ENCODE measurements at regions not wholly inside any gene's neighbourhood (a gene's known extent, or its start where the extent isn't known, plus 50 kb on each side); places are given as distances from the start of the nearest gene placed in this dataset.

- no peaks in the 10 kb centered on the region for H3K36me3 ChIP-seq (ENCODE audit: control insufficient read depth, insufficient read depth, low read length)
- intact Hi-C loops (cut with micrococcal nuclease) (no loop called here), in situ Hi-C loops (cut with MboI) (no loop called here)
Observed at GRCh38 chr9:100884518-100884917, 144.0 kb upstream of the PLPPR1 start.

GRCh38 chr9:100890321-100890720 lies 138.2 kb upstream of the PLPPR1 start:
- Histone ChIP-seq H3K4me2 (ENCODE audit: insufficient read depth, low read length) (no peak overlapping the region), H3K9me1 (ENCODE audit: control insufficient read depth, insufficient read depth, low read length) (no peaks in the 10 kb centered on the region), H3K79me2 (ENCODE audit: control insufficient read depth, insufficient read depth, low read length) (no peaks in the 10 kb centered on the region), H3K27me3 (ENCODE audit: control insufficient read depth in 2 of 2, insufficient read depth in 2 of 2, low read length in 2 of 2) (no peaks in the 10 kb centered on the region), H3K9ac (ENCODE audit: insufficient read depth in 1 of 2, low read depth in 2 of 2, low read length in 2 of 2) (no peak overlapping the region), H3K4me1 (replicated peaks in 1 of 2; ENCODE audit: control insufficient read depth in 2 of 2, insufficient read depth in 2 of 2, low read length in 2 of 2) (no peaks in the 10 kb centered on the region), H3K27ac (ENCODE audit: extremely low read depth, low read depth, low read length) (no peak overlapping the region), H3K36me3 (ENCODE audit: control insufficient read depth, insufficient read depth, low read length) (no peaks in the 10 kb centered on the region), H2AFZ (ENCODE audit: low read depth, low read length) (no peak overlapping the region), H4K20me1 (replicated peaks; ENCODE audit: control insufficient read depth, insufficient read depth, low read length) (no peaks in the 10 kb centered on the region), H3K9me3 (replicated peaks; ENCODE audit: control insufficient read depth, insufficient read depth, low read depth, low read length) (no peaks in the 10 kb centered on the region), H3K4me3 (no peak overlapping the region)
- FAIRE-seq (no peak), DNase-seq (ENCODE audit: extremely low read depth in 1 of 4, low spot score in 3 of 4) (no peak), ATAC-seq (no peak)
- ChIA-PET CTCF (ENCODE audit: low intra/inter-chr PET ratio) (no interaction called here), POLR2A (no interaction called here)
- BruUV-seq (replicated peaks): no TSS peak
- WGBS (ENCODE audit: insufficient coverage, low coverage, missing lambda C conversion rate): 0% methylated on average over 3 of the region's 3 CpGs
- intact Hi-C loops (cut with micrococcal nuclease): no loop called here
- in situ Hi-C loops (cut with MboI): no loop called here
- no peak for TF ChIP-seq TAF7 (tag; IDR thresholded peaks at IDR 0.05)
- TF ChIP-seq KHSRP (IDR thresholded peaks at IDR 0.05): no peak
- no peak for TF ChIP-seq KLF10 (CRISPR knock-in tag; IDR thresholded peaks at IDR 0.05)
- no peak for TF ChIP-seq ATF7 (IDR thresholded peaks at IDR 0.05)
- no peak for TF ChIP-seq DACH1 (IDR thresholded peaks at IDR 0.05; ENCODE audit: partially characterized antibody)
- no peak for TF ChIP-seq KLF13 (tag; IDR thresholded peaks at IDR 0.05; ENCODE audit: borderline replicate concordance, low read depth)
- TF ChIP-seq CCNT2 (IDR thresholded peaks at IDR 0.05; ENCODE audit: borderline replicate concordance, extremely low read depth, insufficient read length, low read depth, low read length): no peak
- no peak for TF ChIP-seq NKRF (IDR thresholded peaks at IDR 0.05; ENCODE audit: borderline replicate concordance)
- TF ChIP-seq ZNF668 (CRISPR knock-in tag; IDR thresholded peaks at IDR 0.05): no peak
- TF ChIP-seq IFI16 (CRISPR knock-in tag; IDR thresholded peaks at IDR 0.05): no peak

More at GRCh38 chr9:100884518-100884917, 144.0 kb upstream of the PLPPR1 start:
- Histone ChIP-seq H3K4me1 (replicated peaks in 1 of 2; ENCODE audit: control insufficient read depth in 2 of 2, insufficient read depth in 2 of 2, low read length in 2 of 2) (no peaks in the 10 kb centered on the region), H3K4me3 (no peak overlapping the region), H3K27me3 (ENCODE audit: control insufficient read depth in 2 of 2, insufficient read depth in 2 of 2, low read length in 2 of 2) (no peaks in the 10 kb centered on the region), H3K9ac (ENCODE audit: insufficient read depth in 1 of 2, low read depth in 2 of 2, low read length in 2 of 2) (no peak overlapping the region), H3K9me3 (replicated peaks; ENCODE audit: control insufficient read depth, insufficient read depth, low read depth, low read length) (no peaks in the 10 kb centered on the region), H3K9me1 (ENCODE audit: control insufficient read depth, insufficient read depth, low read length) (no peaks in the 10 kb centered on the region), H4K20me1 (replicated peaks; ENCODE audit: control insufficient read depth, insufficient read depth, low read length) (no peaks in the 10 kb centered on the region), H3K27ac (ENCODE audit: extremely low read depth, low read depth, low read length) (no peak overlapping the region), H3K4me2 (ENCODE audit: insufficient read depth, low read length) (no peak overlapping the region), H3K79me2 (ENCODE audit: control insufficient read depth, insufficient read depth, low read length) (no peaks in the 10 kb centered on the region), H2AFZ (ENCODE audit: low read depth, low read length) (no peak overlapping the region)
- BruUV-seq (replicated peaks): no TSS peak
- ChIA-PET CTCF (ENCODE audit: low intra/inter-chr PET ratio) (no interaction called here), POLR2A (no interaction called here)
- ATAC-seq (no peak), DNase-seq (ENCODE audit: extremely low read depth in 1 of 4, low spot score in 3 of 4) (no peak), FAIRE-seq (no peak)
- WGBS (ENCODE audit: insufficient coverage, low coverage, missing lambda C conversion rate): 2% methylated on average over 4 of the region's 4 CpGs
- TF ChIP-seq RFX1 (IDR thresholded peaks at IDR 0.05) (peak; percentile 64), ATF6 (CRISPR knock-in tag; IDR thresholded peaks at IDR 0.05) (no peak)
